ENCODE measurements at regions not wholly inside any gene's neighbourhood (a gene's known extent, or its start where the extent isn't known, plus 50 kb on each side); places are given as distances from the start of the nearest gene placed in this dataset.

GRCh38 chr4:165768281-165768680 lies 104.8 kb upstream of the TLL1 start:
- CTCF ChIA-PET: no interaction called here
- TF ChIP-seq, protein P1, sequence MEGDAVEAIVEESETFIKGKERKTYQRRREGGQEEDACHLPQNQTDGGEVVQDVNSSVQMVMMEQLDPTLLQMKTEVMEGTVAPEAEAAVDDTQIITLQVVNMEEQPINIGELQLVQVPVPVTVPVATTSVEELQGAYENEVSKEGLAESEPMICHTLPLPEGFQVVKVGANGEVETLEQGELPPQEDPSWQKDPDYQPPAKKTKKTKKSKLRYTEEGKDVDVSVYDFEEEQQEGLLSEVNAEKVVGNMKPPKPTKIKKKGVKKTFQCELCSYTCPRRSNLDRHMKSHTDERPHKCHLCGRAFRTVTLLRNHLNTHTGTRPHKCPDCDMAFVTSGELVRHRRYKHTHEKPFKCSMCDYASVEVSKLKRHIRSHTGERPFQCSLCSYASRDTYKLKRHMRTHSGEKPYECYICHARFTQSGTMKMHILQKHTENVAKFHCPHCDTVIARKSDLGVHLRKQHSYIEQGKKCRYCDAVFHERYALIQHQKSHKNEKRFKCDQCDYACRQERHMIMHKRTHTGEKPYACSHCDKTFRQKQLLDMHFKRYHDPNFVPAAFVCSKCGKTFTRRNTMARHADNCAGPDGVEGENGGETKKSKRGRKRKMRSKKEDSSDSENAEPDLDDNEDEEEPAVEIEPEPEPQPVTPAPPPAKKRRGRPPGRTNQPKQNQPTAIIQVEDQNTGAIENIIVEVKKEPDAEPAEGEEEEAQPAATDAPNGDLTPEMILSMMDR (IDR thresholded peaks at IDR 0.05; ENCODE audit: insufficient read depth, low read length, missing control alignments): no peak

DNA sequence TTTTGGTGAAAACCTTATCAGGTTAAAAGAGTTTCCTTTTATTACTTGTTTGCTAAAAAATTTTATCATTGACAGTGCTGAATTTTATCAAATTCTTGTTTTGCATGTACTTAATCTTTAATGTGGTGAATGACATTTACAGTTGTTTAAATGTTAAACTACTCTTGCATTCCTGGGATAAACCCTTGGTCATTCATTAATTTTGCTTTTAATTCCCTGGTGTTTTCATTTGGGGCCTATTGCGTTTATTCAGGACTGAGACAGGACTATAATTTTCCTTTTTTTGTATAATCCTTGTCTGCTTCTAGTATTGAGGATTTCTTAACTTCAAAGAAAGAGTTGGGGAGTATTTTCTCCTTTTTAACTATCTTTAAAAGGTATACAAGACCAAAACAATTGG lies 98.7 kb upstream of the TLL1 start:
- DNase-seq (ENCODE audit: low read depth, low spot score): no peak
- TF ChIP-seq, protein P1 (IDR thresholded peaks at IDR 0.05; ENCODE audit: insufficient read depth, low read length, missing control alignments): no peak
- no peak overlapping the region for H3K4me3 ChIP-seq (ENCODE audit: low read depth, low read length)
- CTCF ChIA-PET: no interaction called here
- POLR2A ChIA-PET: no interaction called here

More at GRCh38 chr4:165768281-165768680, 104.8 kb upstream of the TLL1 start:
- POLR2A ChIA-PET: no interaction called here
- no peak for DNase-seq (ENCODE audit: low read depth, low spot score)
- no peak overlapping the region for H3K4me3 ChIP-seq (ENCODE audit: low read depth, low read length)

DNA sequence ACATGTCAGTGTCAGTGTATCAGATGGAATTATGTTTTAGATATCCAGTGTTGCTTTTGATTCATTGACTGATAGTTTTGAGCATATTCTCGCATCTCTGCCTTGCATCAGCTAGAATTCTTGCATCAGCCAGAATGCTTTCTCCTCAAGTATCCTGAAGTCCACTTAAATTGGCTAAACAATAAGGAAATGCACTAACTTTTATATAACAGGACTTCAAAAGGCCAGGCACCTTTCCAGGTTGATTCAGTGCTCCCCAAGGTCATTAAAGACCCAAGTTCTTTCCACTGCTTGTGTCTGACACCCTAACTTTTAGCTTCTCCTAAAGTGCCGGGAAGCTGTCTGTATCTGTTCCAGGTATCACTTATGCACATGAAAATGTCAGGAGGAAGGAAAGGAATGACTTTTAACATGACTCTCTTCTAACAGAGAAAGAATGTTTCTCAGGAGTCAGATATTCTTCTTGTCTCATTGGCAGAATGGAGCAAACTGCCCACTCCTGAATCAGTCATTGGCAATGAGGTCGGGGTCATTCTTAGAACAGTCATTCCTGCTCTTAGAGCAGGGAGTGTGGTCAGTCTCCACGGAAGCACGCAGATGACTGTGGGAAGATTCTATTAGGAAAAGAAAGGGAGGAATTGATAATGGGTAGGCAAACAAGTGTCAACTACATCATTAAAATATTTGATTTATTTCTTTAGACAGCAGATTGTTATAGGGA lies 92.9 kb upstream of the TLL1 start:
- H3K4me3 ChIP-seq (ENCODE audit: low read depth, low read length): no peak overlapping the region
- ChIA-PET POLR2A (no interaction called here), CTCF (no interaction called here)
- TF ChIP-seq, protein P1 (IDR thresholded peaks at IDR 0.05; ENCODE audit: insufficient read depth, low read length, missing control alignments): no peak
- DNase-seq (ENCODE audit: low read depth, low spot score): no peak

DNA sequence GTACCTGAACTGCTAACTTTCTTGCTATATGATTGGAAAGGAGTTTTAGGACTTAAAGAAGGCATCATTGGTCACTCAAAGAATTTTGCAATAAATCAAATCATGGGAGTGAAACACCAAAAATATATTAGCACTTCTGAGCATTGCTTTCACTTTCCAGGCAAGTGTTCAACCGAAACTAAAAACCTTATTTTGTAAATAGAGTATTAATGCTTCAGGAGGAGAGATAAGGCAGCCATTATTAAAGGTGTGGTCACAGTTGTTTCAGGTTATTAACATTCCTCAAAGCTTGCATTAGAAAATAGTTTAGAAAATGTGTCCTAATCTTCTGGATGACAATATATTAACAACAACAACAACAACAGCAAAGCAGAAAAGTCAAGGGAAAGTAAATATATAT lies 92.3 kb upstream of the TLL1 start:
- CTCF ChIA-PET: no interaction called here
- POLR2A ChIA-PET: no interaction called here
- TF ChIP-seq, protein P1 (IDR thresholded peaks at IDR 0.05; ENCODE audit: insufficient read depth, low read length, missing control alignments): no peak
- no peak overlapping the region for H3K4me3 ChIP-seq (ENCODE audit: low read depth, low read length)
- DNase-seq (ENCODE audit: low read depth, low spot score): no peak

DNA sequence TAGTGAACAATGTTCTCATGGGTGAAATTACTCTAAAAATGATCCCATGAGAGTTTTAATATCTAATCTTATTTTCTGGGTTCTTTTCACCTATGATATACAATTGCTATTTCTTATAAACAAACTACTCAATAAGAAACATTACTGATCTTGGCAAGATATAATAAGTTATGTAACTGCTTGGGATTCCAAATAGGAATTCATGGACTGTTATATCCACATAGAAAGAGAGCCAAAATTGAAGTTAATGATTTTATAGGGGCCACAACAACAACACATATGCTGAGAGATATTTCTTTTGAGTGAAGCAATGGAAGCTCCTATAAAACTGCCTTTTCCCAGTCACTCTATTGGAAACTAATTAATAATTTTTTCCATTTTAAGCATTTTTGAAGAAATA lies 90.4 kb upstream of the TLL1 start:
- TF ChIP-seq, protein P1 (IDR thresholded peaks at IDR 0.05; ENCODE audit: insufficient read depth, low read length, missing control alignments): no peak
- H3K4me3 ChIP-seq (ENCODE audit: low read depth, low read length): no peak overlapping the region
- CTCF ChIA-PET: no interaction called here
- POLR2A ChIA-PET: no interaction called here
- DNase-seq (ENCODE audit: low read depth, low spot score): no peak

GRCh38 chr4:165783626-165784025 lies 89.4 kb upstream of the TLL1 start:
- no peak for DNase-seq (ENCODE audit: low read depth, low spot score)
- H3K4me3 ChIP-seq (ENCODE audit: low read depth, low read length): no peak overlapping the region
- CTCF ChIA-PET: no interaction called here
- TF ChIP-seq, protein P1 (IDR thresholded peaks at IDR 0.05; ENCODE audit: insufficient read depth, low read length, missing control alignments): no peak
- POLR2A ChIA-PET: no interaction called here
